ENCODE measurements at regions not wholly inside any gene's neighbourhood (a gene's known extent, or its start where the extent isn't known, plus 50 kb on each side); places are given as distances from the start of the nearest gene placed in this dataset.

- TF ChIP-seq GATA3 (IDR thresholded peaks at IDR 0.05; ENCODE audit: low read depth, low read length) (no peak), GATA2 (IDR thresholded peaks at IDR 0.05; ENCODE audit: low read depth, low read length) (no peak)
Observed at GRCh38 chr5:124468671-124469411, 277.6 kb downstream of the ZNF608 start.

Measured in SH-SY5Y (cell line).